Mesothelial cell of epicardium (in vitro differentiated cells): ENCODE measurements at regions not wholly inside any gene's neighbourhood (a gene's known extent, or its start where the extent isn't known, plus 50 kb on each side); places are given as distances from the start of the nearest gene placed in this dataset.

Experiments
- DNase-seq, 2 experiments: peaks; one replicate each; pipeline ENCODE4 v3.0.0; 2021; ENCODE audit warnings: low spot score in 2 of 2; ENCODE audit not compliant: unreplicated experiment in 2 of 2
- H3K27ac Mint-ChIP-seq: 2 replicates; pipeline ENCODE4 v1.8.0; 2021; ENCODE audit warnings: mixed read lengths
- H3K27me3 Mint-ChIP-seq: 2 replicates; pipeline ENCODE4 v1.8.0; 2021; ENCODE audit warnings: low read depth, mixed read lengths
- H3K36me3 Mint-ChIP-seq: 2 replicates; pipeline ENCODE4 v1.8.0; 2021; ENCODE audit warnings: mixed read lengths
- H3K4me1 Mint-ChIP-seq: 2 replicates; pipeline ENCODE4 v1.8.0; 2021; ENCODE audit warnings: mixed read lengths
- H3K4me3 Mint-ChIP-seq: 2 replicates; pipeline ENCODE4 v1.8.0; 2021; ENCODE audit warnings: mild to moderate bottlenecking, moderate library complexity, mixed read lengths
- H3K9me3 Mint-ChIP-seq: 2 replicates; pipeline ENCODE4 v1.8.0; 2021; ENCODE audit warnings: mixed read lengths
- TF ChIP-seq, protein P1 (sequence below): fragments of 200-600 bp; sonication (generic); IDR thresholded peaks from one replicate; pipeline ENCODE4 v1.5.0; 2021; ENCODE audit warnings: antibody characterized with exemption; ENCODE audit not compliant: unreplicated experiment

DNA sequence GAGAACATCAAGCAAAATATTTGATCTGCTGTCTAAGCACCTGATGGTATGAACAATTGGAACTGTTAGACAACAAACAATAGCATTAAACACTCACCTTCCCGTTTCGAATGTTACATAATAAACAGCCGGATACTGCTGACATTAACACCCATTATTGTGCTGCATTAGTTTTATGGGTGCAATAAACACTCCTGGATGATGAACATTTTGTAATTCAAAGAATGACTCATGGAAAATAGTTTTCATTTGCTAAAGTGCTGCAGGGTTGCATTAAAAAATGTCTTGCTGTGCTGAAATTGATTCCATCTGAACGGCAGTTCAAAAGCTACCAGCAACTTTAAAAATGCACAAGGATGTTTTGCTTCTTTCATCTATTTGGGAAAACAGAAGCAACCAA is 100.8 kb upstream of the SORBS2 start:
- Mint-ChIP-seq H3K9me3 (no peaks in the 10 kb centered on the region), H3K4me3 (no peak overlapping the region), H3K36me3 (no peaks in the 10 kb centered on the region), H3K4me1 (peaks cover 20% of the 10 kb centered on the region), H3K27ac (no peak overlapping the region), H3K27me3 (peaks cover 56% of the 10 kb centered on the region)
- DNase-seq = no peak
- TF ChIP-seq, protein P1, sequence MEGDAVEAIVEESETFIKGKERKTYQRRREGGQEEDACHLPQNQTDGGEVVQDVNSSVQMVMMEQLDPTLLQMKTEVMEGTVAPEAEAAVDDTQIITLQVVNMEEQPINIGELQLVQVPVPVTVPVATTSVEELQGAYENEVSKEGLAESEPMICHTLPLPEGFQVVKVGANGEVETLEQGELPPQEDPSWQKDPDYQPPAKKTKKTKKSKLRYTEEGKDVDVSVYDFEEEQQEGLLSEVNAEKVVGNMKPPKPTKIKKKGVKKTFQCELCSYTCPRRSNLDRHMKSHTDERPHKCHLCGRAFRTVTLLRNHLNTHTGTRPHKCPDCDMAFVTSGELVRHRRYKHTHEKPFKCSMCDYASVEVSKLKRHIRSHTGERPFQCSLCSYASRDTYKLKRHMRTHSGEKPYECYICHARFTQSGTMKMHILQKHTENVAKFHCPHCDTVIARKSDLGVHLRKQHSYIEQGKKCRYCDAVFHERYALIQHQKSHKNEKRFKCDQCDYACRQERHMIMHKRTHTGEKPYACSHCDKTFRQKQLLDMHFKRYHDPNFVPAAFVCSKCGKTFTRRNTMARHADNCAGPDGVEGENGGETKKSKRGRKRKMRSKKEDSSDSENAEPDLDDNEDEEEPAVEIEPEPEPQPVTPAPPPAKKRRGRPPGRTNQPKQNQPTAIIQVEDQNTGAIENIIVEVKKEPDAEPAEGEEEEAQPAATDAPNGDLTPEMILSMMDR = no peak

DNA sequence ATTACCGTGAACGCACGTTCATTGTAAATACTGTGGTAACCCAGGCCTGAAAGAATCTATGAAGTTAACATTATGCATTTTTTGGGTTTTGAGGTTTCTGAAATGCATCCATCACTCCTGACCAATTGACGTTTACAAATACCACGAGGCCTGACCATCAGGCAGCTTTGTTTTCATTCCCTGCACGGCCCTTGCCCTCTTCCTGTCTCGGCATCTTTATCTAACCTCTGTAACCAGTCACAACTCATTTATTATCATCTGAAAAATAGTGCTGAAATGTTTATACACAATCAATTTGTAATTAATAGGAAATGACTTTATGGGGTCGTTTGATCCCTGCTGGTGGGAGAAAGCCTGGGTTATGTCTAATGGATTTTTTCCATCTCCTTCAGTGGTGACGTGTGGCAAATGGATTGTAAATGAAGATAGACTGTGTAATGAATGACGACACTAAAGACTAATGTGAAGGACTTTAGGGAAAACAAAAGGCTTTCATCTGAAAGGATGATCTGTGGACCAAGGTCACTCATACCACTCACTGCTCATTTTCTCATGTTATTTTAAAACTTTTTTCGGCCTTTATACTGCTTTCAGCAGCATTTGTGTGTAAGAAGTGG is 102.7 kb upstream of the SORBS2 start:
- no peak overlapping the region for H3K4me3 Mint-ChIP-seq
- H3K36me3 Mint-ChIP-seq = no peaks in the 10 kb centered on the region
- no peaks in the 10 kb centered on the region for H3K9me3 Mint-ChIP-seq
- TF ChIP-seq, protein P1 = no peak
- peaks cover 69% of the 10 kb centered on the region for H3K27me3 Mint-ChIP-seq
- peaks cover 20% of the 10 kb centered on the region for H3K4me1 Mint-ChIP-seq
- H3K27ac Mint-ChIP-seq = peak overlapping the region; percentile 40
- DNase-seq = no peak

DNA sequence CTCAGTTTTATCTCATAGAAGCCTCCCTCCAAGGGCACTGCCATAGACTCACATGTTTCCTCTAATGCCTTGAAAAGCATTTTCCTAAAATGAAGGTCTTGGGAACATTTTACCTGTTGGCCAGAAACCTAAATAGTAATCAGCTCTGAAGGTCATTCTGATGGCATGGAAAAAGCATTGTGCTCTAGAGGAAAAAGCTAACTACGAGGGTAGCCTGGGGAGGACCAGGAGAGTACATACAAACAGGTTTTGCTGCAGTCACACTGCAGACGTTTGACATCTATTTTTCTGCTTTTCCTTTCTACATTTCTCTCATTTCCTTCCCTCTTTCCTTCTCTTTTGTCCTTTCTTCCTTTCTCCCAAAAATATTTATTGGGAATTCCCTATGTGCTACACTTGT is 103.3 kb upstream of the SORBS2 start:
- TF ChIP-seq, protein P1 = no peak

DNA sequence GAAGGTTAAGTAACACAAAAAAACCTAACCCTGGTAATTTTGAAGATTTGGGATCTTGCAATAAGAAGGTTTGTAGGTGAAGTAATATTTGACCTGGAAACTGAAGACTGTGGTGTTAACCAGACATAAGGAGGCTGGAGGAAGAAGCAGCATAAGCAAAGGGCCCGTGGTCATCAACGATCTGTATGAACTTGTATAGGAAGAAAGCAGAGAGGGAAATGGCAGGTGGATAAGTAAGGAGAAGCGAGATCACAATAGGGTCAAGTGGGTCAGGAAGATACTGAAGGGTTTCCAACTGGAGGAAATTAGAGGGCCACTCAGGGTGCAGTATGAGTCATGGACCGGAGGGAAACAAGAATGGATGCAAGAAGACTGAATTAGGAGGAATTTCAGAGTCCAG is 103.8 kb upstream of the SORBS2 start:
- Mint-ChIP-seq H3K27ac (no peak overlapping the region), H3K4me1 (peaks cover 24% of the 10 kb centered on the region)
- TF ChIP-seq, protein P1 = no peak

More for the DNA sequence above, 103.3 kb upstream of the SORBS2 start:
- Mint-ChIP-seq H3K4me3 (no peak overlapping the region), H3K27ac (no peak overlapping the region), H3K4me1 (peaks cover 21% of the 10 kb centered on the region), H3K27me3 (peaks cover 69% of the 10 kb centered on the region), H3K9me3 (no peaks in the 10 kb centered on the region), H3K36me3 (no peaks in the 10 kb centered on the region)
- no peak for DNase-seq

DNA sequence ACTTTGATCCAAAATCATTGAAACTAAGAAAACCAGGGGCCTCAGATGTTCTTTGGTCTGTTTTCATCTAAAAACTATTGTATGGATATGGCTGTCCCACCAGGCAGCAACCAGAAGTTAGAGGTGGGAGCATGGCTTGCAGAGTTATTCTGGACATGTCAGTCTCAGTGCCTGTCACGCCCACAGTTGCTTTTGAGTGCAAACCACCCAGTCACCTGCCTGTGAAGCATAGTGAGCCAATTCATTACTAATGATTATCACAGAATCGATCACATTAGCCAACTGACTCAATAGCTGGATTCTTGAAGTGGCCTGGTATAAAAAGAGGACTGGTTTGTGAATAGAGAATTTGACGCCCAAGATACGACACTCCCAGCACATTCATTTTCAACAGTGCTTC is 104.2 kb upstream of the SORBS2 start:
- Mint-ChIP-seq H3K9me3 (no peaks in the 10 kb centered on the region), H3K27ac (no peak overlapping the region), H3K27me3 (peaks cover 62% of the 10 kb centered on the region), H3K4me3 (no peak overlapping the region), H3K4me1 (peaks cover 28% of the 10 kb centered on the region), H3K36me3 (no peaks in the 10 kb centered on the region)
- DNase-seq = no peak
- TF ChIP-seq, protein P1 = no peak

More for the DNA sequence above, 103.8 kb upstream of the SORBS2 start:
- DNase-seq = no peak
- H3K36me3 Mint-ChIP-seq = no peaks in the 10 kb centered on the region
- peaks cover 66% of the 10 kb centered on the region for H3K27me3 Mint-ChIP-seq
- H3K9me3 Mint-ChIP-seq = no peaks in the 10 kb centered on the region
- H3K4me3 Mint-ChIP-seq = no peak overlapping the region

- TF ChIP-seq, protein P1 = no peak
- Mint-ChIP-seq H3K27me3 (peaks cover 59% of the 10 kb centered on the region), H3K36me3 (no peaks in the 10 kb centered on the region), H3K9me3 (no peaks in the 10 kb centered on the region), H3K27ac (no peak overlapping the region), H3K4me1 (peaks cover 31% of the 10 kb centered on the region), H3K4me3 (no peak overlapping the region)
- DNase-seq = no peak
These were observed 104.7 kb upstream of the SORBS2 start for GRCh38 chr4:185916683-185917082.
